ENCODE measurements at regions not wholly inside any gene's neighbourhood (a gene's known extent, or its start where the extent isn't known, plus 50 kb on each side); places are given as distances from the start of the nearest gene placed in this dataset.

- TF ChIP-seq, protein P1, sequence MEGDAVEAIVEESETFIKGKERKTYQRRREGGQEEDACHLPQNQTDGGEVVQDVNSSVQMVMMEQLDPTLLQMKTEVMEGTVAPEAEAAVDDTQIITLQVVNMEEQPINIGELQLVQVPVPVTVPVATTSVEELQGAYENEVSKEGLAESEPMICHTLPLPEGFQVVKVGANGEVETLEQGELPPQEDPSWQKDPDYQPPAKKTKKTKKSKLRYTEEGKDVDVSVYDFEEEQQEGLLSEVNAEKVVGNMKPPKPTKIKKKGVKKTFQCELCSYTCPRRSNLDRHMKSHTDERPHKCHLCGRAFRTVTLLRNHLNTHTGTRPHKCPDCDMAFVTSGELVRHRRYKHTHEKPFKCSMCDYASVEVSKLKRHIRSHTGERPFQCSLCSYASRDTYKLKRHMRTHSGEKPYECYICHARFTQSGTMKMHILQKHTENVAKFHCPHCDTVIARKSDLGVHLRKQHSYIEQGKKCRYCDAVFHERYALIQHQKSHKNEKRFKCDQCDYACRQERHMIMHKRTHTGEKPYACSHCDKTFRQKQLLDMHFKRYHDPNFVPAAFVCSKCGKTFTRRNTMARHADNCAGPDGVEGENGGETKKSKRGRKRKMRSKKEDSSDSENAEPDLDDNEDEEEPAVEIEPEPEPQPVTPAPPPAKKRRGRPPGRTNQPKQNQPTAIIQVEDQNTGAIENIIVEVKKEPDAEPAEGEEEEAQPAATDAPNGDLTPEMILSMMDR (conservative IDR thresholded peaks at IDR 0.05; ENCODE audit: low read depth, low read length) = no peak
- no peak overlapping the region for H3K4me3 ChIP-seq (ENCODE audit: low read depth, low read length)
- DNase-seq (ENCODE audit: low read depth) = no peak
Observed at GRCh38 chr7:39824456-39825200, 125.4 kb upstream of the CDK13 start.

DNA sequence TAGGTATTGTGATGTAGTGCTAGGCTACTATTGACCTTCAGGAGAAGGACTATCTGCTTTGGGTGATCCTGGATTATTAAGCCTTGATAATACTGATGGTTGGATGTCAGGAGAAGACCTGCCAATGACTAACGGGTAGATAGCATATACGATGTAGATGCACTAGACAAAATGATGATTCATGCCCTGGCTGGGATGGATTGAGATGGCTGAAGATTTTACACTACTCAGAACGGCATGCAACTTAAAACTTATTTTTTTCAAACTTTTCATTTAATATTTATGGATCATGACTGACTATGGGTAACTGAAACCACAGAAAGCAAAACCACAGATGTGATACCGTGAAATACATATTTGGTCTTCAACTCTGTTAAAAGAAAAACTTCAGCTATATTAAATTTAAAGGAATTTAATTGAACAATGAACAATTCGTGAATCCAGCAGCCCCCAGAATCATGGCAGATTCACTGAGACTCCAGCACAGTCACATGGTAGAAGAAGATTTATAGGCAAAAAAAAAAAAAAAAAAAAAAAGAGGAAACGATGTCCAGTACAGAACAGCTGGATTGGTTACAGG, 124.6 kb upstream of the CDK13 start:
- TF ChIP-seq, protein P1 (conservative IDR thresholded peaks at IDR 0.05; ENCODE audit: low read depth, low read length) = no peak
- DNase-seq (ENCODE audit: low read depth) = no peak

DNA sequence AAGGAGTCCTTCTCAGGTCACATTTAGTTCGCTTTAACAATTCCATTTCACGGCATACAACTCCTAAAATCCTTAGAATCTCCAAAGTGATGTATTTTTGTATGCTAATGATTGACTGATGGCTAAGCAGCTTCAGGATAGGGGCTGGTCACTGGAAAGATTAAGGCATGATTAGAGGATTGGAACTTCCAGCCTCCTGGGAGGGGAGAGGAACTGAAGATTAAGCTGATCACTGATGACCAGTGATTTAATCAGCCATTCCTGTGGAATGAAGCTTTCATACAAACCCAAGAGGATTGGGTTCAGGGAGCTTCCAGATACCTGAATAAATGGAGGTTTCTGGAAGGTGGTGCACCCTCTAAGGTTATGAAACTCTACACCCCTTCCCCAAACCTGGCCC, 123.9 kb upstream of the CDK13 start:
- no peak for DNase-seq (ENCODE audit: low read depth)
- H3K4me3 ChIP-seq (ENCODE audit: low read depth, low read length) = no peak overlapping the region
- TF ChIP-seq, protein P1 (conservative IDR thresholded peaks at IDR 0.05; ENCODE audit: low read depth, low read length) = no peak

More for the DNA sequence above, 124.6 kb upstream of the CDK13 start:
- no peak overlapping the region for H3K4me3 ChIP-seq (ENCODE audit: low read depth, low read length)

DNA sequence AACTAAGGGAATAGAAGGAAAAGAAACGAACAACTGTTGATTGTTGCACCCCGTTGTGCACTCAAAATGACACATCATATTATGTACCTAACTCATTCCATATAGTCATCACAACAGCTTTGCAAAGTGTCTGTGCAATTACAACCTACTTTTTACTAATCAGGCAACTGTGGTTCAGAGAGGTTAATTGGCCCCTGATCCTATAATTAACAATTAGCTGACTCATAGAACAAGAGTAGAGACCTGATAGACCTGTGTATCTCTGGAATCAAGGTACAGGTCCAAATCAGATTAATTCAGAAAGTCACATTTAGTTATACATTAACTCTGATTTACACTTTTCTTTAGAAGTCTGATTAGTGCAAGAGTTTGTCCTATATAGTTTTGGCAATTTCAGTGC, 122.5 kb upstream of the CDK13 start:
- no peak overlapping the region for H3K4me3 ChIP-seq (ENCODE audit: low read depth, low read length)
- no peak for DNase-seq (ENCODE audit: low read depth)
- TF ChIP-seq, protein P1 (conservative IDR thresholded peaks at IDR 0.05; ENCODE audit: low read depth, low read length) = no peak

DNA sequence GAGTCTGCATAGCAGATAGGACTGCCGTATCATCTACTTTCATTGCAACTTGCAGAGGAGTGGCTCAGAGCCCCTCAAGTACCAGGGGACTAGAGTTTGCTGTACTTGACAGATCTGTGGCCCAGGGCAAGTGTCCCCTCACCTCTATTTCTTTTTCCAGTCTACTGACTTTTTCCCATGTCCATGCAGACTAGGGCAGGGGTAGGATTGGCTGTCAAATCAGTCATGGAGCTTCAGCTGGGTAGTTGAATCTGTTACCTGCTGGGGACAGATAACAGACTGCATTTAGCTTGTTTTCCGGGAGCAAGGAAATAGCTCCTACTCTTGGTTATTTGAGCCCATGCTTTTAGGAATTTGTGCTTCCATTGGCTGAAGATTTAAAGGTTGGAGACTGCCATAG, 121.0 kb upstream of the CDK13 start:
- no peak overlapping the region for H3K4me3 ChIP-seq (ENCODE audit: low read depth, low read length)
- TF ChIP-seq, protein P1 (conservative IDR thresholded peaks at IDR 0.05; ENCODE audit: low read depth, low read length) = no peak
- DNase-seq (ENCODE audit: low read depth) = no peak

- no peak overlapping the region for H3K4me3 ChIP-seq (ENCODE audit: low read depth, low read length)
- no peak for DNase-seq (ENCODE audit: low read depth)
- TF ChIP-seq, protein P1 (conservative IDR thresholded peaks at IDR 0.05; ENCODE audit: low read depth, low read length) = no peak
Observed at GRCh38 chr7:39832519-39833085, 117.5 kb upstream of the CDK13 start.
